Omental fat pad (tissue), 3 donors: ENCODE measurements at regions not wholly inside any gene's neighbourhood (a gene's known extent, or its start where the extent isn't known, plus 50 kb on each side); places are given as distances from the start of the nearest gene placed in this dataset.

Experiments used
- ATAC-seq: fragments of 150-250 bp; one replicate; pipeline ENCODE4 v1.9.1; 2016; ENCODE audit warnings: mild to moderate bottlenecking, moderate library complexity; ENCODE audit not compliant: low FRiP score
- DNase-seq: peaks from one replicate; pipeline ENCODE4 v3.0.0-alpha.2; 2019; ENCODE audit warnings: low spot score
- TF ChIP-seq, protein P1 (sequence below), 3 donors: fragments of 450-650 bp; IDR thresholded peaks; one replicate each; pipeline ENCODE4 v1.5.1; 2016 to 2017; ENCODE audit warnings: antibody characterized with exemption in 3 of 3, mild to moderate bottlenecking in 3 of 3, moderate library complexity in 2 of 3

DNA sequence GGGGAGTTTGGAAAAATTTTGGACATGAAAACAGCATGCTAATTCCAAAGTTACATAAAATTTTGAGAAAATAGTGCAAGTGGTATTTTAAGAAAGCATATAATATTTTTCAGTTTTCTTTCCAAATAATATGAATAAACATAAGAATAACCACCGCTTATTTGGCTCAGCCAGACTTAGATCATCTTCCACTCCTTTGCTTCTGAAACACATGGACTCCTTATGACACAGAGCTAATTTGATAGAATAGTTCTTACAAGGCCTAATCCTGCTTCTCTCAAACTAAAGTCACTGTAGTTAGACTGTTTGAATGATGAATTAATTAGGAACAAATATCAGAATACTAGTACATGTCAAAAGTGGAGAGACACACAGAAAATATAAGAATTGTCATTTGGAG, 165.5 kb downstream of the POSTN start:
- TF ChIP-seq, protein P1, sequence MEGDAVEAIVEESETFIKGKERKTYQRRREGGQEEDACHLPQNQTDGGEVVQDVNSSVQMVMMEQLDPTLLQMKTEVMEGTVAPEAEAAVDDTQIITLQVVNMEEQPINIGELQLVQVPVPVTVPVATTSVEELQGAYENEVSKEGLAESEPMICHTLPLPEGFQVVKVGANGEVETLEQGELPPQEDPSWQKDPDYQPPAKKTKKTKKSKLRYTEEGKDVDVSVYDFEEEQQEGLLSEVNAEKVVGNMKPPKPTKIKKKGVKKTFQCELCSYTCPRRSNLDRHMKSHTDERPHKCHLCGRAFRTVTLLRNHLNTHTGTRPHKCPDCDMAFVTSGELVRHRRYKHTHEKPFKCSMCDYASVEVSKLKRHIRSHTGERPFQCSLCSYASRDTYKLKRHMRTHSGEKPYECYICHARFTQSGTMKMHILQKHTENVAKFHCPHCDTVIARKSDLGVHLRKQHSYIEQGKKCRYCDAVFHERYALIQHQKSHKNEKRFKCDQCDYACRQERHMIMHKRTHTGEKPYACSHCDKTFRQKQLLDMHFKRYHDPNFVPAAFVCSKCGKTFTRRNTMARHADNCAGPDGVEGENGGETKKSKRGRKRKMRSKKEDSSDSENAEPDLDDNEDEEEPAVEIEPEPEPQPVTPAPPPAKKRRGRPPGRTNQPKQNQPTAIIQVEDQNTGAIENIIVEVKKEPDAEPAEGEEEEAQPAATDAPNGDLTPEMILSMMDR (IDR thresholded peaks at IDR 0.05), result no peak
- DNase-seq, result no peak
- no peak for ATAC-seq

DNA sequence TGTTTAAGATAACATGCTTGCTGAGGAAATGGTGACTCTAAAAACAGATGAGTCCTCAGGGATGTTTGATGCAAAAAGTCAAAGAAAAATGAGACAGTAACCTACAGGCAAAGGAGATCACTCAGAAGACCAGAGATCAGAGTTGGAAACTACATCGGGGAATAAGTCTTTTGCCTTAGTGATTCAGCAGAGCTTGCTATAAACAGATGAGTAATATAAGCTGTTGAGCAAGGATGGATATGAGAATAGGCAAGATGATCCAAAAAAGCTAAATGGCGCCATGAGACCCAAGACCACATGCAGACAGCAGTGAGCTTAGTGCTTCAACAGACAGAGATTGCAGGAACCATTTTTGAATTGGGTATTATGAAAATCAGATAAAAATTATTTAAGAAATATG, 168.6 kb downstream of the POSTN start:
- DNase-seq (no peak), ATAC-seq (no peak)
- TF ChIP-seq, protein P1 (IDR thresholded peaks at IDR 0.05), result no peak

DNA sequence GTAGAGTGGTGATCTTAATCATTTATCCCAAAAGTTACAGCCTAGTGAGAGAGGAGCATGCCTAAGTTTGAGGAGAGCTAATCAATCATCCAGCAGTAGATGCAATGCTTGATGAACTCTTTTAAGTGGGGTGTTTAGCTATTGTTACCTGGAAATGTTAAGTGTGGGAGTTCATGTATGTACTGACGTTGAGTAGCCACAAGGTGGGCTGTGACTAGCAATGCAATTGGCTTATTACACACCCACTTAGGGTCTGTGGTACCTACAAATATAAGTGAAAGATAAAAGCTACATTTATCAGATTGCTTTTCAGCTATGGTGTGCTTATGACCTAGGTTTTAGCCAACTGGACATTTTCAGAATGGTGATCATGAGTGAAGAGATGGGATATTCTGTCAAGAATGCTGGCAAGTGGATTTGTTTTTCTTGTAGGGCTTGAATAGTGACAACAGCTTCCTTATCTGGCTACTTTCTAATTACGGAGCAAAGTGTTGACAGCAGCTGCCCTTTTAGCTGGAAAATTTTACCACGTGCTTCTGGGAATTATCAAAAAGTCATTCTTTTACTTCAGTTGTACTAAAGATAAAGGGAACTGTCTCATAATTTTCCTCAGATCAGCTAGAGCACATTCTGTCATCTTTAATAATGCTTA, 170.6 kb downstream of the POSTN start:
- no peak for ATAC-seq
- TF ChIP-seq, protein P1 (IDR thresholded peaks at IDR 0.05), result no peak
- DNase-seq, result no peak

DNA sequence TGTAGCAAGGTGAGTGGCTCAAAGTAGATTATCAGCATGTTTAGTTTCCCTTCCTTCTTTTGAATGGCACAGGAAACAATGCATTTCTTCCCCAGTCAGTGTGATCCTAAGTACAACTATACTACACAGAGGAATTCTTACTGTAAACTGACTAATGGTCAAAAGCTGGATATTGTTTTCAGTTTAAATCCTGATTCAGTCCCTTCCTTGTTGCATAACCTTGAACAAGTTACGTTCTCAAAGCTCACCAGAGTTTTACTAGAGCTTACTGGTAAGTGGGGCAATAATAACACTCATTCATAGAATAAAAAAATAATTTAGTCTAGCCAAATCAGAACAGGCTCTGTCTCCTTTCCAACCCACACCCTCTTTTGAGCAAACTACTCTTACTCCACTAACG, 180.1 kb downstream of the POSTN start:
- TF ChIP-seq, protein P1 (IDR thresholded peaks at IDR 0.05), result no peak
- no peak for DNase-seq
- no peak for ATAC-seq

DNA sequence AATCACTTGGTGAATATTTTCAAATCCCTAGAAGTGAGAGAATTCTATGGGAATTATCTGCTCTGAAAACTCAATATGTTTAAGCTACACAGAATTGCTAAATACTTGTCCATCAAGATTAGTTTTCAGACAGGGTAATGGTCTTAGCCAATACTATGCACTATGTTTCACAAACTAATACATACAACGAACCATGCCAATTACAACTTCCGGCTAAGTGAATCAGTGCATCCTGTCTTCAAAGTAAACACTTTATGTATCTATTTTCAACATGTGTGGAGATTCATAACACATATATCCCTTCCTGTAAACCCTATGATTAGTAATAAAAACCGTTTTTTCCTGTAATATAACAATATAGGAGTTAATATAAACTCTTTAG, 181.5 kb downstream of the POSTN start:
- TF ChIP-seq, protein P1 (IDR thresholded peaks at IDR 0.05), result no peak
- no peak for DNase-seq
- ATAC-seq, result no peak

DNA sequence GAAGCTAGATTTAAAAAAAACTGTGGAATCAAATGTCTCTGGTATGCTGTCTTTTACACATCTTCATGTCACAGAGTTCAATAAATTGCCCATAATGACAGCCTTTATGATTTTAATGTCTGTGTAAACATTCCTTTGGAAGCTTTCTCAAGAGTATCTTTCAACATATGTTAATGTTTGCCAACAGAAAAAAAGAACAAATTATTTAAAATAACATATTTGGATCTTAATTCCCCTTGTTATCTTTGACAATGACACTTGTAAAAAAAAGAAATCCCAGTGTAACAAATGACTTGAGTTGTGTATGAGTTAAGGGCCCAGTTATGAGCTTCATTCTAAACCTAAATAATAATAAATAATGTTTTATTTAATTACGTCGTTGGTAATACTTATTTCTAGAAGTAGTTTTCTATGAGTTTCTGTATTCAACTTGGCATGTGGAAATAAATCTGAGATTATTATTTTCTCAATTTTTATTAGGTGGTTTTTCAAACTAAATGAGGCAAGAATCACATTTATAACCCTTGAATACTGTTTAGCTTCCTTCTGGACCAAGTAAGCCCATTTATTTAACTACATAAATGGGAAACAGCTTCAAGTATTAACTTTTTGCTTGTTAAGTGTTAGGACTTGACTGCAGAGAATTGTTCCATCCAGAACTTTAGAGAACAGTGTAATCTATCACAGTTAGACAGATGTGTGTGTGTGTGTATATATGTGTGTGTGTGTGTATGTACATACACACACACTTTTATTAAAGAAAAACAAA, 182.1 kb downstream of the POSTN start:
- ATAC-seq (no peak), DNase-seq (no peak)
- TF ChIP-seq, protein P1 (IDR thresholded peaks at IDR 0.05), result no peak

DNA sequence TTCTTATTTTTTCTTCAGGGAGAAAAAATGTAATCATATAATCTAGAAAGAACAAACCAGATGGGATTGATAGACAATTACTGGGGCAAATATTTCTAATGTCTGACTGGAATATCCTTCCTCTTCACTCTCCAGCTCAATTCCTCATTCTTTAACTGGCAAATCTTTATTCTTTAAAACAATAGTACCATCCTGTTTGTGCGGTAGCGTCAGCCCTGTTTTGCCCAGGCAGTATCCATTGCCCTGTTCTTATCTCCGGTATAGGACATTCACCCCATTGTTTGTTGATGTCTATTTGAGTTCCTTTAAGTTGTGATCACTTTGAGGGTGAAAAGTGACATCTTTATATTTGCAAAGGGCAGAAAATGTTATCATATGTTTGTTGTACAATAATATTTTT, 185.4 kb downstream of the POSTN start:
- TF ChIP-seq, protein P1 (IDR thresholded peaks at IDR 0.05), result no peak
- DNase-seq, result no peak
- no peak for ATAC-seq
